ENCODE measurements at regions not wholly inside any gene's neighbourhood (a gene's known extent, or its start where the extent isn't known, plus 50 kb on each side); places are given as distances from the start of the nearest gene placed in this dataset.

DNA sequence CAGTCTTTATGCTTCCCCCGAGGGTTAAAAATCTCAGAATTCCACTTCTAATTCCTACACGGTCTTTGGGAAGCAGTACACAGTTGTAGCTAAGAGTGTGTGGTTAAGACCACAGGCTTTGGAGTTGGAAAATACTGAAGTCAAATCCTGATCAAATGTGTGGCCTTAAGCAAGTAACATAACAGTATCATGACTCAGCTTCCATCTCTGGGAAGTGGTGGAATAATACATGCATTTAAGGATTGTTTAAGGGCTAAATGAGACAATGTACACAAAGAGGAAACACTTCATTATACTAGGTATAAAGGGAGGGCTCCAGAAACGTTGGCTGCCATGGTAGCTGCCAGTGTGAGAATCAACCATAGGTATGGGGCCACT lies 71.5 kb downstream of the FAT3 start:
- Histone ChIP-seq H3K9ac (ENCODE audit: low read depth in 1 of 2, low read length in 2 of 2) (no peak overlapping the region), H3K4me3 (ENCODE audit: low read depth in 1 of 3, low read length in 3 of 3) (no peak overlapping the region), H3K27ac (ENCODE audit: low read depth in 1 of 2, low read length in 2 of 2) (no peak overlapping the region), H3K4me1 (ENCODE audit: control insufficient read depth in 4 of 4, insufficient read depth in 4 of 4, low read length in 3 of 4) (no peaks in the 10 kb centered on the region), H3K27me3 (ENCODE audit: control insufficient read depth in 4 of 4, insufficient read depth in 4 of 4, low read length in 3 of 4) (no peaks in the 10 kb centered on the region), H3K36me3 (ENCODE audit: control insufficient read depth in 4 of 4, insufficient read depth in 3 of 4, low read depth in 1 of 4, low read length in 3 of 4) (no peaks in the 10 kb centered on the region), H3K9me3 (ENCODE audit: control insufficient read depth in 4 of 4, low read length in 3 of 4) (peaks cover 0 to 3% (median 0%) of the 10 kb centered on the region in 4 donors)
- TF ChIP-seq TAF1 (conservative IDR thresholded peaks at IDR 0.05) (no peak), RAD21 (IDR thresholded peaks at IDR 0.05) (no peak), RXRA (IDR thresholded peaks at IDR 0.05) (no peak), FOXA1 (IDR thresholded peaks at IDR 0.05) (no peak), HNF4G (IDR thresholded peaks at IDR 0.05) (no peak), EGR1 (IDR thresholded peaks at IDR 0.05; ENCODE audit: low read depth in 2 of 2) (no peak), YY1 (IDR thresholded peaks at IDR 0.05) (no peak), GABPA (IDR thresholded peaks at IDR 0.05 in 1 of 2, conservative IDR thresholded peaks at IDR 0.05 in 1 of 2) (no peak), FOXA2 (IDR thresholded peaks at IDR 0.05) (no peak), SP1 (IDR thresholded peaks at IDR 0.05) (no peak), JUND (IDR thresholded peaks at IDR 0.05) (no peak)
- TF ChIP-seq, protein P1, sequence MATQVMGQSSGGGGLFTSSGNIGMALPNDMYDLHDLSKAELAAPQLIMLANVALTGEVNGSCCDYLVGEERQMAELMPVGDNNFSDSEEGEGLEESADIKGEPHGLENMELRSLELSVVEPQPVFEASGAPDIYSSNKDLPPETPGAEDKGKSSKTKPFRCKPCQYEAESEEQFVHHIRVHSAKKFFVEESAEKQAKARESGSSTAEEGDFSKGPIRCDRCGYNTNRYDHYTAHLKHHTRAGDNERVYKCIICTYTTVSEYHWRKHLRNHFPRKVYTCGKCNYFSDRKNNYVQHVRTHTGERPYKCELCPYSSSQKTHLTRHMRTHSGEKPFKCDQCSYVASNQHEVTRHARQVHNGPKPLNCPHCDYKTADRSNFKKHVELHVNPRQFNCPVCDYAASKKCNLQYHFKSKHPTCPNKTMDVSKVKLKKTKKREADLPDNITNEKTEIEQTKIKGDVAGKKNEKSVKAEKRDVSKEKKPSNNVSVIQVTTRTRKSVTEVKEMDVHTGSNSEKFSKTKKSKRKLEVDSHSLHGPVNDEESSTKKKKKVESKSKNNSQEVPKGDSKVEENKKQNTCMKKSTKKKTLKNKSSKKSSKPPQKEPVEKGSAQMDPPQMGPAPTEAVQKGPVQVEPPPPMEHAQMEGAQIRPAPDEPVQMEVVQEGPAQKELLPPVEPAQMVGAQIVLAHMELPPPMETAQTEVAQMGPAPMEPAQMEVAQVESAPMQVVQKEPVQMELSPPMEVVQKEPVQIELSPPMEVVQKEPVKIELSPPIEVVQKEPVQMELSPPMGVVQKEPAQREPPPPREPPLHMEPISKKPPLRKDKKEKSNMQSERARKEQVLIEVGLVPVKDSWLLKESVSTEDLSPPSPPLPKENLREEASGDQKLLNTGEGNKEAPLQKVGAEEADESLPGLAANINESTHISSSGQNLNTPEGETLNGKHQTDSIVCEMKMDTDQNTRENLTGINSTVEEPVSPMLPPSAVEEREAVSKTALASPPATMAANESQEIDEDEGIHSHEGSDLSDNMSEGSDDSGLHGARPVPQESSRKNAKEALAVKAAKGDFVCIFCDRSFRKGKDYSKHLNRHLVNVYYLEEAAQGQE (IDR thresholded peaks at IDR 0.05) = no peak
- TF ChIP-seq, protein P2, sequence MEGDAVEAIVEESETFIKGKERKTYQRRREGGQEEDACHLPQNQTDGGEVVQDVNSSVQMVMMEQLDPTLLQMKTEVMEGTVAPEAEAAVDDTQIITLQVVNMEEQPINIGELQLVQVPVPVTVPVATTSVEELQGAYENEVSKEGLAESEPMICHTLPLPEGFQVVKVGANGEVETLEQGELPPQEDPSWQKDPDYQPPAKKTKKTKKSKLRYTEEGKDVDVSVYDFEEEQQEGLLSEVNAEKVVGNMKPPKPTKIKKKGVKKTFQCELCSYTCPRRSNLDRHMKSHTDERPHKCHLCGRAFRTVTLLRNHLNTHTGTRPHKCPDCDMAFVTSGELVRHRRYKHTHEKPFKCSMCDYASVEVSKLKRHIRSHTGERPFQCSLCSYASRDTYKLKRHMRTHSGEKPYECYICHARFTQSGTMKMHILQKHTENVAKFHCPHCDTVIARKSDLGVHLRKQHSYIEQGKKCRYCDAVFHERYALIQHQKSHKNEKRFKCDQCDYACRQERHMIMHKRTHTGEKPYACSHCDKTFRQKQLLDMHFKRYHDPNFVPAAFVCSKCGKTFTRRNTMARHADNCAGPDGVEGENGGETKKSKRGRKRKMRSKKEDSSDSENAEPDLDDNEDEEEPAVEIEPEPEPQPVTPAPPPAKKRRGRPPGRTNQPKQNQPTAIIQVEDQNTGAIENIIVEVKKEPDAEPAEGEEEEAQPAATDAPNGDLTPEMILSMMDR (IDR thresholded peaks at IDR 0.05; ENCODE audit: low read depth, low read length, missing input control) = no peak
- TF ChIP-seq, protein P3, sequence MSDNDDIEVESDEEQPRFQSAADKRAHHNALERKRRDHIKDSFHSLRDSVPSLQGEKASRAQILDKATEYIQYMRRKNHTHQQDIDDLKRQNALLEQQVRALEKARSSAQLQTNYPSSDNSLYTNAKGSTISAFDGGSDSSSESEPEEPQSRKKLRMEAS (IDR thresholded peaks at IDR 0.05) = no peak
- TF ChIP-seq, protein P4, sequence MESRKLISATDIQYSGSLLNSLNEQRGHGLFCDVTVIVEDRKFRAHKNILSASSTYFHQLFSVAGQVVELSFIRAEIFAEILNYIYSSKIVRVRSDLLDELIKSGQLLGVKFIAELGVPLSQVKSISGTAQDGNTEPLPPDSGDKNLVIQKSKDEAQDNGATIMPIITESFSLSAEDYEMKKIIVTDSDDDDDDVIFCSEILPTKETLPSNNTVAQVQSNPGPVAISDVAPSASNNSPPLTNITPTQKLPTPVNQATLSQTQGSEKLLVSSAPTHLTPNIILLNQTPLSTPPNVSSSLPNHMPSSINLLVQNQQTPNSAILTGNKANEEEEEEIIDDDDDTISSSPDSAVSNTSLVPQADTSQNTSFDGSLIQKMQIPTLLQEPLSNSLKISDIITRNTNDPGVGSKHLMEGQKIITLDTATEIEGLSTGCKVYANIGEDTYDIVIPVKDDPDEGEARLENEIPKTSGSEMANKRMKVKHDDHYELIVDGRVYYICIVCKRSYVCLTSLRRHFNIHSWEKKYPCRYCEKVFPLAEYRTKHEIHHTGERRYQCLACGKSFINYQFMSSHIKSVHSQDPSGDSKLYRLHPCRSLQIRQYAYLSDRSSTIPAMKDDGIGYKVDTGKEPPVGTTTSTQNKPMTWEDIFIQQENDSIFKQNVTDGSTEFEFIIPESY (IDR thresholded peaks at IDR 0.05) = no peak
- WGBS = 78% methylated on average over 3 of the region's 3 CpGs
- DNase-seq (ENCODE audit: low spot score) = no peak

All from liver (tissue), 8 donors.